WTC11 (cell line): ENCODE measurements at regions not wholly inside any gene's neighbourhood (a gene's known extent, or its start where the extent isn't known, plus 50 kb on each side); places are given as distances from the start of the nearest gene placed in this dataset.

Source experiments
- ATAC-seq: fragments of 200-7000 bp; cut with Tn5 transposase; 2 replicates; pipeline ENCODE4 v1.10.0; 2021; ENCODE audit warnings: mild to moderate bottlenecking, moderate library complexity
- CTCF ChIA-PET: fragments of 300-600 bp; sonication (Branson Sonifier 250); formaldehyde crosslinking; loops from one replicate; lab custom pipeline; 2021; ENCODE audit warnings: antibody characterized with exemption; lab: Charles Lee
- POLR2A ChIA-PET: fragments of 350-600 bp; sonication (Branson Sonifier 250); formaldehyde crosslinking; loops from one replicate; lab custom pipeline; 2021; ENCODE audit warnings: antibody characterized with exemption; lab: Charles Lee
- DNase-seq: peaks from one replicate; pipeline ENCODE4 v3.0.0; 2021; ENCODE audit warnings: low spot score
- H3K27ac Mint-ChIP-seq: 2 replicates; pipeline ENCODE4 v1.8.0; 2021; ENCODE audit warnings: mixed read lengths
- H3K27me3 Mint-ChIP-seq: 2 replicates; pipeline ENCODE4 v1.8.0; 2021; ENCODE audit warnings: low read depth, mild to moderate bottlenecking, moderate library complexity, mixed read lengths
- H3K36me3 Mint-ChIP-seq: 2 replicates; pipeline ENCODE4 v1.8.0; 2021; ENCODE audit warnings: mixed read lengths
- H3K4me1 Mint-ChIP-seq: 2 replicates; pipeline ENCODE4 v1.8.0; 2022; ENCODE audit warnings: mixed read lengths
- H3K4me3 Mint-ChIP-seq: 2 replicates; pipeline ENCODE4 v1.8.0; 2021; ENCODE audit warnings: mild to moderate bottlenecking, moderate library complexity, mixed read lengths
- H3K9me3 Mint-ChIP-seq: 2 replicates; pipeline ENCODE4 v1.8.0; 2021; ENCODE audit warnings: mixed read lengths
- ATF2 ChIP-seq: sonication (generic); formaldehyde crosslinking; IDR thresholded peaks from 2 replicates; pipeline ENCODE4 v1.8.1; 2022; ENCODE audit warnings: low read depth, missing genetic modification reagents, borderline replicate concordance
- CREB1 ChIP-seq: sonication (generic); formaldehyde crosslinking; IDR thresholded peaks from 2 replicates; pipeline ENCODE4 v1.8.0; 2023; ENCODE audit warnings: mild to moderate bottlenecking, missing genetic modification reagents
- CREM ChIP-seq: sonication (generic); formaldehyde crosslinking; IDR thresholded peaks from 2 replicates; pipeline ENCODE4 v1.8.1; 2022; ENCODE audit warnings: mild to moderate bottlenecking, missing genetic modification reagents, moderate library complexity
- EMX1 ChIP-seq: fragments of 250-450 bp; sonication (Bioruptor Pico); IDR thresholded peaks from 2 replicates; pipeline ENCODE4 v1.8.0; 2021; ENCODE audit warnings: mild to moderate bottlenecking
- FOXJ3 ChIP-seq: sonication (generic); formaldehyde crosslinking; IDR thresholded peaks from 2 replicates; pipeline ENCODE4 v1.9.0; 2021; ENCODE audit warnings: missing genetic modification reagents, mild to moderate bottlenecking, borderline replicate concordance
- IRF1 ChIP-seq: sonication (generic); formaldehyde crosslinking; IDR thresholded peaks from 2 replicates; pipeline ENCODE4 v1.8.0; 2023; ENCODE audit warnings: missing genetic modification reagents
- IRF2 ChIP-seq: sonication (generic); formaldehyde crosslinking; IDR thresholded peaks from 2 replicates; pipeline ENCODE4 v1.8.0; 2022; ENCODE audit warnings: low read depth, missing genetic modification reagents, borderline replicate concordance
- JUN ChIP-seq: sonication (generic); formaldehyde crosslinking; IDR thresholded peaks from 2 replicates; pipeline ENCODE4 v1.8.0; 2023; ENCODE audit warnings: mild to moderate bottlenecking, missing genetic modification reagents
- NFE2L1 ChIP-seq: sonication (generic); formaldehyde crosslinking; IDR thresholded peaks from 2 replicates; pipeline ENCODE4 v1.8.1; 2023; ENCODE audit warnings: missing genetic modification reagents
- NR3C1 ChIP-seq: sonication (generic); formaldehyde crosslinking; conservative IDR thresholded peaks from 2 replicates; pipeline ENCODE4 v1.8.1; 2023; ENCODE audit warnings: low read depth, mild to moderate bottlenecking, missing genetic modification reagents
- RORB ChIP-seq: fragments of 250-450 bp; sonication (Bioruptor Pico); IDR thresholded peaks from 2 replicates; pipeline ENCODE4 v1.9.0; 2021; ENCODE audit warnings: mild to moderate bottlenecking
- TCF7 ChIP-seq: sonication (generic); formaldehyde crosslinking; IDR thresholded peaks from 2 replicates; pipeline ENCODE4 v1.8.0; 2022; ENCODE audit warnings: mild to moderate bottlenecking, low read depth, missing genetic modification reagents, moderate library complexity
- TP53 ChIP-seq: sonication (generic); formaldehyde crosslinking; IDR thresholded peaks from 2 replicates; pipeline ENCODE4 v1.8.1; 2023; ENCODE audit warnings: mild to moderate bottlenecking, missing genetic modification reagents
- ZNF121 ChIP-seq: sonication (generic); formaldehyde crosslinking; IDR thresholded peaks from 2 replicates; pipeline ENCODE4 v1.8.0; 2023; ENCODE audit warnings: missing genetic modification reagents
- ZNF396 ChIP-seq: fragments of 250-450 bp; sonication (Bioruptor Pico); IDR thresholded peaks from 2 replicates; pipeline ENCODE4 v1.8.0; 2021; ENCODE audit warnings: mild to moderate bottlenecking, moderate library complexity, borderline replicate concordance
- ZNF423 ChIP-seq: fragments of 250-450 bp; sonication (Bioruptor Pico); IDR thresholded peaks from 2 replicates; pipeline ENCODE4 v2.1.2; 2022; ENCODE audit warnings: mild to moderate bottlenecking, moderate library complexity
- TF ChIP-seq, protein P1 (sequence below): fragments of 250-450 bp; sonication (Bioruptor Pico); IDR thresholded peaks from 2 replicates; pipeline ENCODE4 v1.9.0; 2021; ENCODE audit warnings: mild to moderate bottlenecking

DNA sequence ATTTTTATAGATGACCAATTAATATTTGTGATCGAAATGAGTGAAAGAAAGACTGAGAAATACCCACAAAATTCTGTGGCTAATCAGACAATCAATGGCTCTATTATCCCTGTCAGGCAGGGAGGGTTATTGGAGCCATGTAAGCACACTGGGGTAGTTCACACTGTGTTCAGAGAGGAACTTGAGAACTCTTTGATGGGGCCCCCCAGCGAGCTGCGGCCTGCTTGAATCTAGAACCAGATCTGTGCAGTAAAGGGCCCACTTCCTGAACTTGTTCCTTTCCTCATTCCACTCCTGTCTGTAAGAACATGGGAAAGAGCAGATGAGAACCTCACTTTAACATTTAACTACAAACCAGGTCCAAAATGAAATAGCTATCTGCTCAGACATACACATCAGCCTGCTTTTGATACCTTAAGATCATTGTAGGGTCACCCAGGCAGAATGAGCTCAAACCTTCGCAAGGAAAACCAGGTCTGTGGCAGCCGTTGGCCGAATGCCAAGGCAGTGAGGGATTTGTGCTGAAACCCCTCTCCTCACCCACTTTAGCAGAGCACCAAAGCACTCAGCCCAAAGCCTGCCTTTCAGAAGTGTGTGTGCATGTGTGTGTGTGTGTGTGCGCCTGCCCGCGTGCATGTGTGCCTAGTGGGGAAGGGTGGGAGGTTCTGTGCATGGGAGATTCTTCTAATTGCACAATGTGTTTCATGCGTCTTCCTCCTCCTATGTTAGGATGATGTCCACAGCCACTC, 365.6 kb upstream of the MGMT start:
- no peaks in the 10 kb centered on the region for H3K27me3 Mint-ChIP-seq
- no peak for ATAC-seq
- no peak overlapping the region for H3K4me3 Mint-ChIP-seq
- TF ChIP-seq RORB (CRISPR knock-in tag) (no peak), TCF7 (CRISPR knock-in tag) (no peak), ZNF423 (CRISPR knock-in tag) (no peak), TP53 (CRISPR knock-in tag) (no peak), ZNF121 (CRISPR knock-in tag) (no peak), CREM (CRISPR knock-in tag) (no peak), JUN (CRISPR knock-in tag) (no peak), NR3C1 (no peak), FOXJ3 (no peak), ATF2 (CRISPR knock-in tag) (no peak), EMX1 (CRISPR knock-in tag) (no peak), ZNF396 (CRISPR knock-in tag) (no peak), NFE2L1 (no peak), CREB1 (CRISPR knock-in tag) (no peak), IRF1 (CRISPR knock-in tag) (no peak)
- TF ChIP-seq, protein P1, sequence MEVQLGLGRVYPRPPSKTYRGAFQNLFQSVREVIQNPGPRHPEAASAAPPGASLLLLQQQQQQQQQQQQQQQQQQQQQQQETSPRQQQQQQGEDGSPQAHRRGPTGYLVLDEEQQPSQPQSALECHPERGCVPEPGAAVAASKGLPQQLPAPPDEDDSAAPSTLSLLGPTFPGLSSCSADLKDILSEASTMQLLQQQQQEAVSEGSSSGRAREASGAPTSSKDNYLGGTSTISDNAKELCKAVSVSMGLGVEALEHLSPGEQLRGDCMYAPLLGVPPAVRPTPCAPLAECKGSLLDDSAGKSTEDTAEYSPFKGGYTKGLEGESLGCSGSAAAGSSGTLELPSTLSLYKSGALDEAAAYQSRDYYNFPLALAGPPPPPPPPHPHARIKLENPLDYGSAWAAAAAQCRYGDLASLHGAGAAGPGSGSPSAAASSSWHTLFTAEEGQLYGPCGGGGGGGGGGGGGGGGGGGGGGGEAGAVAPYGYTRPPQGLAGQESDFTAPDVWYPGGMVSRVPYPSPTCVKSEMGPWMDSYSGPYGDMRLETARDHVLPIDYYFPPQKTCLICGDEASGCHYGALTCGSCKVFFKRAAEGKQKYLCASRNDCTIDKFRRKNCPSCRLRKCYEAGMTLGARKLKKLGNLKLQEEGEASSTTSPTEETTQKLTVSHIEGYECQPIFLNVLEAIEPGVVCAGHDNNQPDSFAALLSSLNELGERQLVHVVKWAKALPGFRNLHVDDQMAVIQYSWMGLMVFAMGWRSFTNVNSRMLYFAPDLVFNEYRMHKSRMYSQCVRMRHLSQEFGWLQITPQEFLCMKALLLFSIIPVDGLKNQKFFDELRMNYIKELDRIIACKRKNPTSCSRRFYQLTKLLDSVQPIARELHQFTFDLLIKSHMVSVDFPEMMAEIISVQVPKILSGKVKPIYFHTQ = no peak
- no peaks in the 10 kb centered on the region for H3K9me3 Mint-ChIP-seq
- ChIA-PET CTCF (no interaction called here), POLR2A (no interaction called here)
- H3K36me3 Mint-ChIP-seq = no peaks in the 10 kb centered on the region
- 0 out of 2 replicates have a peak, but pooled peaks cover 3% of the 10 kb centered on the region for H3K4me1 Mint-ChIP-seq
- no peak for DNase-seq
- H3K27ac Mint-ChIP-seq = no peak overlapping the region

- POLR2A ChIA-PET = interaction anchor here (1.0 kb wide), 1 partner anchor 364 kb away, joined by 3 read pairs; the partner anchor contains the start of gene MGMT
- H3K4me1 Mint-ChIP-seq = 0 out of 2 replicates have a peak, but pooled peaks cover 3% of the 10 kb centered on the region
- ATAC-seq = no peak
- no peaks in the 10 kb centered on the region for H3K27me3 Mint-ChIP-seq
- TF ChIP-seq IRF2 (CRISPR knock-in tag) = no peak
- TF ChIP-seq, all 79 proteins: peak for 0
- H3K36me3 Mint-ChIP-seq = no peaks in the 10 kb centered on the region
- no peak overlapping the region for H3K27ac Mint-ChIP-seq
- H3K4me3 Mint-ChIP-seq = no peak overlapping the region
- CTCF ChIA-PET = no interaction called here
- no peak for DNase-seq
- no peaks in the 10 kb centered on the region for H3K9me3 Mint-ChIP-seq
These were observed 363.9 kb upstream of the MGMT start for GRCh38 chr10:129102906-129103693.
